GM19395 (cell line): ENCODE measurements at regions not wholly inside any gene's neighbourhood (a gene's known extent, or its start where the extent isn't known, plus 50 kb on each side); places are given as distances from the start of the nearest gene placed in this dataset.
"Not testable (repeated sequence)": the region's sequence is repeated elsewhere in the genome, so short reads cannot be mapped to it uniquely, and the experiment has no call there.

Source experiments
- ATAC-seq: cut with Tn5 transposase; IDR thresholded peaks from one replicate; pipeline ENCODE4 v1.9.1; 2021; ENCODE audit warnings: mild to moderate bottlenecking, moderate library complexity; ENCODE audit not compliant: unreplicated experiment

GRCh38 chr6:144602523-144603180 is 317.5 kb downstream of the UTRN start:
- ATAC-seq: no peak

GRCh38 chr6:144606083-144606482 is 320.9 kb downstream of the UTRN start:
- no peak for ATAC-seq

DNA sequence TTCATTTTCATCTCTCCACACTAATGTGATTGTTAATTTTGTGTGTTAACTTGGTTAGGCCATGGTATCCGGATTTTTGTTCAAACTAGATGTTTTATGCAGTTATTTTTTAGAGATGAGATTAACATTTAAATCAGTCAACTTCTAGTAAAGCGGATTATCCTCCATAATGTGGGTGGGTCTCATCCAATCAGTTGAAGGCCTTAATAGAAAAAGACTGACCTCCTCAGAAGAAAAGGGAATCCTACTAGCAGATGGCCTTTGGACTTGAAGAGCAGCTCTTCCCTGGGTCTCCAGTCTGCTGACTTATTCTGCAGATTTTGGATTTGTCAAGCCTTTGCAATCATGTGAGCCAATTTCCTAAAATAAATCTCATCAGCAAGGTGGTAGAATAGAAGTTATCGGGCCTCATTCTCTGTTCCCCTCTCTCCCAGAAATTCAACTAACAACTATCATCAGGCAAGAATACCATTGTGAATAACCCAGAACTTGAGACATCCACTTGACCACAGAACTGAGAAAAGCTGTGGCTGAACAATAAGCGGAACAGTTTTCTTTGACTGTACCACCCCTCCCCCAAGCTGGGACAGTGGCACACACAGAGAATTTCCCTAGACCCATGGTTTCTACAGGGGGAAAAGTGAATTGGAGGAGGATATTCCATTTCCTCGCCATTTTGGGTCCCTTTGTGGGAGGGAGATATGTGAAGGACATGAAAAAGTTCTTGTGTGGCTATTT is 323.0 kb downstream of the UTRN start:
- ATAC-seq: no peak

DNA sequence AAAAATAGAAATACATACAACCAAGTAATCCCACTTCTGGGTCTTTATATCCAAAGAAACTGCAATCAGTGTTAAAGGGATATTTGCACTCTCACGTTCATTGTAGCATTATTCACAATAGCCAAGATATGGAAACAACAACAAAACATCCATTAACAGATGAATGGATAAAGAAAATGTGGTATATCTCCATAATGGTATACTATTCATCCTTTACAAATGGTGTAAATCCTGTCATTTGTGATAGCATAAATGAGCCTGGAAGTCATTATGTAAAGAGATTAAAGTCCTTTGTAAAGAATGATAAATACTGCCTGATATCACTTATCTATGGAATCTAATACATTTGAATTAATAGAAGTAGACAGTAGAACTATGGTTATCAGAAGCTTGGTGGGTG is 327.7 kb downstream of the UTRN start:
- no peak for ATAC-seq

DNA sequence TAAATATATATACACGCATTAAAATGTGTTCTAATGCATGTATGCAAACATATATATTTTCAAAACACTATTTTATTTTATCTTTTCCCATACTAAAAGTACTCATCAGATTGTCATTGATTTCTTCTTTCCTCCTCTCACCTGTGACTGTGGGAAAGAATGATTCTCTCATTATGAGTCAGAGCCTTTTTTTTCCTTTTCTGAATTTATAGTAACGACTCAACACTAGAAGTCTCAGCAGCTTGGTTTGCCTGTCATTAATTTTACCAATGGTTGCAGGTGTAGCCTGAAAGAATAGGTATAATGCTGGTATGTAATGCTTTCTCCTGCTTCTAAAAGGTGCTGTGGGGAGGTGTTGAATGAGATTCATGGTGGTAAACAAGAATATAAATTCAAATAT is 328.7 kb downstream of the UTRN start:
- no peak for ATAC-seq

DNA sequence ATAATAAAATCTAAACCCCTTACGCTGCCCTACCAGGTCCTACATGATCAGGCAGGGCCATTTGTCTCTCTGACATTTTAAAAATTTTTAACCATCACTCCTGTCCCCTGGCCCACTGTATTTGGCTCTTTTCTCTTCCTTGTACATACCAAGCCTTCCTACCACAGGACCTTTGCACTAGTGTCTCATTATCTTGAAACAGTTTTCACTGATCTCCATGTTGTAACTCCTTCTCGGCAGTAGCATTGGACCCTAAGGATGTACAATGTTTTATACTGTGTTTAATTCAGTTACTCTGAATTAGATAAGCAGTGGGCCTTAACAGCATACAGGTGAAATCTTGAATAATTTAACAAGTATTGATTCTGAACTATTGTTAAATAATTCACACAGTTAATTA is 330.7 kb downstream of the UTRN start:
- no peak for ATAC-seq

GRCh38 chr6:144617191-144617590 is 332.1 kb downstream of the UTRN start:
- no peak for ATAC-seq

DNA sequence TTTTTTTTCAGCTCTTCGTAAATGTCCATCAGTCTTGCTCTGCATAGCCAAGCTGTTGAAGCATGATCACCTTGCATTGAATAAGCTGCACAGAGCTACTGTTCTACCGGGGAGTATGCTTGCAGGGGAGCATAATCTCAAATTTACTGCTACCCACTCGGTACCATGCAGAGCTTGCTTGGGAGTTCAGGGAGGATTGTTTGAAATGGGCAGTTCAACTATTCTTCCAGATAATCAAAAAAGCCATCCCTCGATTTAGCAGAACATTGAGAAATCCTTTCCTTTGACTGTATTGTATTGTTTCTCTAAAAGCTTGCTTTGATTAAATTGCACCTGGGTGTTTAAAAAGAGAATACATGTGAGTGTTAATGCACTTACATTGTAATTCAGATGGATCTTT is 332.6 kb downstream of the UTRN start:
- no peak for ATAC-seq

DNA sequence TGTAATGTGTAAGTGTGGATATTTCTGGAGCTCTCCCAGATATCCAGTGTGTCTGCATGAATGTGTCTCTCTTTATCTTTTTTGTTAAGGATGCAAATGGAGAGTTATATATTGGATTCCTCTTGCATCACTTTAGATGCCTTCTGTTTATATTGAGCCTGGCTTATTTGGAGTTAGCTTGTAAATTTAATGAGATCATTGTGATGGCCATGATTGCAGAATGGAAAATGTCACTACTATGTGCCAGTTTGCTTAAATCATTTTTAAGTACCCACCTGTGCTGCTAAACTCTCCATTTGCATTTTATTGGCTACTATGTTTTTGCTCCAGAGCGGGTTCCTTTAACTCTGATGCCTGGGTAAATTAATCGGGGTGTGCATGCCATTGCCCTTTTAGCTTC is 334.8 kb downstream of the UTRN start:
- ATAC-seq: no peak

GRCh38 chr6:144621332-144621731 is 336.2 kb downstream of the UTRN start:
- no peak for ATAC-seq

DNA sequence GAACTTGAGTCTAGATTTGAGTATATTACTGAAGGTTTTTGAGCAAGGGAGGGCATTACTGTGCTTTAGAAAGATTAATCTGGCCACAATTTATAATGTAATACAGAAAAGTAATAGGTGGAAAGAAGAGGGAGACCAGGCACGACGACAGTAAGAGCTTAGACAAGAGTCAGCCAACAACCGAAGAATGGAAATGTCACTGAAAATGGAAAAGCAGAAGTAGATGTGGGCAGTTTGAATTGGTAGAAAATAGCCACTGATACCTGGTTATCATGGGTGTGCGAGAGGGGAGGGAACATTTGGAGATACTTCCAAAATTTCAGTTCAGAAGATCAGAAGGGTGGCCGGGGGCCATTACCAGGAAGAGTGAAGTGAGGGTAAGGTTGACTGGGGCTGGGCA is 339.1 kb downstream of the UTRN start:
- no peak for ATAC-seq

- ATAC-seq: no peak
Observed at GRCh38 chr6:144624716-144625115, 339.6 kb downstream of the UTRN start.

DNA sequence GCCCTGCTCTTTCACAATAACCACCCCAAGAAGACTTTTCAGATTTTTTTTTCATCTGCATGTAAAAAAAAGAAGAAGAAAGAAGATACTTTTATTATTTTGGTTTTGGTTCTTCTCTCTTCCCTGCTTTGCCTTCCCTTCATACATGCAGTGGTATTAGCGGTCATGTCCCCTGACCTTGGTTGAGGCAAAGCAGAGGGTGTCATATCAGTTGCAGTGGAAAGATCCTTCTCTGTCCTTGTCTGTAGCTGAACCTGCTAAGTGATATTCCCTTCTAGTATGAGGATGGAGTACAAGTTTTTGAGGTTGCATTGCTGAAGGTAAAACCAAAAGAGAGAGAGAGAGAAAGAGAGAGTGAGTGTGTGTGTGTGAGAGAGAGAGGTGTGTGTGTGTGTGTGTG is 345.7 kb downstream of the UTRN start:
- ATAC-seq: no peak

DNA sequence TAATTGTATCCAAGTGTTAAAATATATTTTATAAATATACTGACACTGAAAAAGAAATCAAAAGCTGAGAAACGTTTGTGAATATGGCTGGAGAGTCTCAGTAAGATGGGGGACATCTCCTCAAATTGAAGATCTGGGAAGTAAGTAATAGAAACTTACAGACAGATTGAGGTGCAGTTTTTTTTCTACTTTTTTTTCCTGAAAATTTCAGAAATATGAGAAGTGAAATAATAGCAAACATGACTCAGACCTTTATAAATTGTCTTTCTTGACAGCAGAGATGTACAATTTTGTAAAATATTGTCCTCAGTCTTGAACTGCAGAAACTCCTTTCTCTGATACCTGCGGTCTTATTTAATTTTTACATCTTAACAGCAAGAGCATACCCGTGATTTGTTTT is 347.1 kb downstream of the UTRN start:
- no peak for ATAC-seq

DNA sequence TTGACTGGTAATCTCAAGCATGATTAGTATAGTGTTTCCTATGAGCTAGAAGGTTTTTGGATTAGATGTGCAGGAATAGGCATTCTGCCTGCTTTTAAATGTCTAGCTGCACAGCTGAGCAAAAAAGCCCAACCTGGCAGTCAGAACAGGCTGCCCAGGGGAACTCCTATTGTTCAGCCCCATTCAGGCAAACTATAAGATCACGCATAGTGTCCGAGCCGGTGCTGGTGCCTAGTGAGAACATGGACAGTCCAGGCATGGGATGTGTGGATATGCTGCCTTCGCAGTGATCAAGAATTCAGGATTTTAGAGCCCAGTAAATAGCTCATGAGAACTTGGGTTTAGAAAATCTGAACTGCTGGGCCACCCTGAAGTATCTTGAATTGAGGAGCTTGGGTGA is 348.8 kb downstream of the UTRN start:
- ATAC-seq: no peak

GRCh38 chr6:144634371-144634770 is 349.2 kb downstream of the UTRN start:
- no peak for ATAC-seq

GRCh38 chr6:144635051-144635450 is 349.9 kb downstream of the UTRN start:
- ATAC-seq: no peak

- ATAC-seq: not testable (repeated sequence)
Observed at GRCh38 chr6:144636025-144636424, 350.9 kb downstream of the UTRN start.

GRCh38 chr6:144637541-144637940 is 352.4 kb downstream of the UTRN start:
- no peak for ATAC-seq

GRCh38 chr6:144639654-144640053 is 354.5 kb downstream of the UTRN start:
- no peak for ATAC-seq

- ATAC-seq: no peak
Observed at GRCh38 chr6:144641286-144641685, 356.2 kb downstream of the UTRN start.

DNA sequence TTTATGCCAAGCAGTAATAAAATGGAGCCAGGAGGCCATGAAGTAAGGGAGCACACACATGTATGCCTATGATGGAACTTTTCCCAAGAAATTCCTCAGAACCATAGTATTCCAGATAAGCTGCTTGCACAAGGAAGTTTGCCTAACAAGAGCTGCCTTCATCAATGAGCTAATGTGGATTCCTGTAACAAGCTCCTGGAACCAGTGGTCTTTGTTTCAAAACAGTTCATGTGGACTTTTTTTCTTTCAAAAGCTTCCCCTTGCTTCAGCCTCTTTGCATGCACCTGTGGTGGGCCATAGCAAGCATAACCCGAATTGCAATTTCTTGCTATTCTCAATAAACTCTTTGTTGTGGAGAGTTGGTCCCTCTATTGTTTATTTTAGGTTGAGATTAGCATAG is 359.6 kb downstream of the UTRN start:
- no peak for ATAC-seq
